Mesenchymal stem cell (in vitro differentiated cells and primary cell): ENCODE measurements at regions not wholly inside any gene's neighbourhood (a gene's known extent, or its start where the extent isn't known, plus 50 kb on each side); places are given as distances from the start of the nearest gene placed in this dataset.

Source experiments
- DNase-seq: peaks from one replicate; pipeline ENCODE4 v3.0.0-alpha.2; 2013
- H2AFZ ChIP-seq: one replicate; pipeline ENCODE4 v1.6.1; 2013; ENCODE audit warnings: low read depth, mild to moderate bottlenecking, control low read depth, inconsistent platforms, low read length, moderate library complexity
- H2AK5ac ChIP-seq: 2 replicates; pipeline ENCODE4 v1.6.1; 2013; ENCODE audit warnings: low read length, moderate library complexity, mild to moderate bottlenecking, inconsistent platforms; ENCODE audit not compliant: severe bottlenecking
- H2BK120ac ChIP-seq: one replicate; pipeline ENCODE4 v1.6.1; 2013; ENCODE audit warnings: low read depth, mild to moderate bottlenecking, inconsistent platforms, low read length, moderate library complexity
- H2BK12ac ChIP-seq, 2 experiments: one replicate each; pipeline ENCODE4 v1.6.1; 2013; ENCODE audit warnings: inconsistent platforms in 2 of 2, low read length in 2 of 2, mild to moderate bottlenecking in 2 of 2, moderate library complexity in 2 of 2, control low read depth in 1 of 2
- H2BK15ac ChIP-seq: one replicate; pipeline ENCODE4 v1.6.1; 2013; ENCODE audit warnings: mild to moderate bottlenecking, low read depth, inconsistent platforms; ENCODE audit not compliant: poor library complexity, severe bottlenecking
- H2BK5ac ChIP-seq: 2 replicates; pipeline ENCODE4 v1.6.1; 2013; ENCODE audit warnings: low read depth, mild to moderate bottlenecking, low read length, control low read depth, inconsistent platforms; ENCODE audit not compliant: poor library complexity, severe bottlenecking
- H3K14ac ChIP-seq, 2 experiments: one replicate each; pipeline ENCODE4 v1.6.1; 2013; ENCODE audit warnings: inconsistent platforms in 2 of 2, low read length in 2 of 2, control low read depth in 1 of 2, mild to moderate bottlenecking in 1 of 2, moderate library complexity in 1 of 2
- H3K18ac ChIP-seq, 2 experiments: one replicate each; pipeline ENCODE4 v1.6.1; 2013; ENCODE audit warnings: inconsistent platforms in 2 of 2, low read length in 2 of 2, control low read depth in 1 of 2, low read depth in 1 of 2, mild to moderate bottlenecking in 1 of 2
- H3K23ac ChIP-seq, 2 experiments: one replicate each; pipeline ENCODE4 v1.6.1; 2013; ENCODE audit warnings: inconsistent platforms in 2 of 2, low read length in 2 of 2, mild to moderate bottlenecking in 2 of 2, moderate library complexity in 2 of 2, control low read depth in 1 of 2
- H3K27ac ChIP-seq: 2 replicates; pipeline ENCODE4 v1.5.1; 2013; ENCODE audit warnings: mild to moderate bottlenecking, moderate library complexity, low read length, control low read depth, inconsistent platforms; ENCODE audit not compliant: poor library complexity, severe bottlenecking
- H3K27me3 ChIP-seq, 2 experiments: 2 replicates each; pipeline versions ENCODE4 v1.6.1 to v1.7.0; 2013; ENCODE audit warnings: low read length in 2 of 2, mild to moderate bottlenecking in 2 of 2, moderate library complexity in 2 of 2, control low read depth in 1 of 2, inconsistent platforms in 1 of 2; ENCODE audit not compliant: control insufficient read depth in 1 of 2, insufficient read depth in 1 of 2
- H3K36me3 ChIP-seq, 2 experiments: 2 replicates each; pipeline versions ENCODE4 v1.6.1 to v1.7.0; 2013; ENCODE audit warnings: low read length in 2 of 2, control low read depth in 1 of 2, inconsistent platforms in 1 of 2, low read depth in 1 of 2, mild to moderate bottlenecking in 1 of 2; ENCODE audit not compliant: insufficient read depth in 2 of 2, control insufficient read depth in 1 of 2
- H3K4ac ChIP-seq, 2 experiments: one replicate each; pipeline ENCODE4 v1.6.1; 2013; ENCODE audit warnings: inconsistent platforms in 2 of 2, low read length in 2 of 2, mild to moderate bottlenecking in 2 of 2, moderate library complexity in 2 of 2, control low read depth in 1 of 2, low read depth in 1 of 2
- H3K4me1 ChIP-seq: 2 replicates; pipeline ENCODE4 v1.6.1; 2013; ENCODE audit warnings: low read depth, low read length, control low read depth; ENCODE audit not compliant: control insufficient read depth, insufficient read depth
- H3K4me2 ChIP-seq: 2 replicates; pipeline ENCODE4 v1.6.1; 2013; ENCODE audit warnings: low read length, mild to moderate bottlenecking, inconsistent platforms; ENCODE audit not compliant: poor library complexity, severe bottlenecking
- H3K4me3 ChIP-seq, 2 experiments: 2 replicates each; pipeline versions ENCODE4 v1.5.1 to v1.7.0; 2013; ENCODE audit warnings: low read length in 2 of 2, mild to moderate bottlenecking in 2 of 2, control low read depth in 1 of 2, low read depth in 1 of 2; ENCODE audit not compliant: insufficient read depth in 1 of 2
- H3K79me1 ChIP-seq: replicated peaks from 2 replicates; pipeline ENCODE4 v1.6.1; 2013; ENCODE audit warnings: mild to moderate bottlenecking, control low read depth, low read length, inconsistent platforms; ENCODE audit not compliant: poor library complexity, severe bottlenecking
- H3K9ac ChIP-seq: 2 replicates; pipeline ENCODE4 v1.7.0; 2013; ENCODE audit warnings: mild to moderate bottlenecking, low read length, moderate library complexity
- H3K9me3 ChIP-seq: 2 replicates; pipeline ENCODE4 v1.7.0; 2013; ENCODE audit warnings: mild to moderate bottlenecking, low read length; ENCODE audit not compliant: control insufficient read depth
- H4K8ac ChIP-seq: one replicate; pipeline ENCODE4 v1.6.1; 2013; ENCODE audit warnings: inconsistent platforms, mild to moderate bottlenecking, low read length, moderate library complexity
- H4K91ac ChIP-seq: one replicate; pipeline ENCODE4 v1.6.1; 2013; ENCODE audit warnings: mild to moderate bottlenecking, low read length, inconsistent platforms
- WGBS: methylation state at CpG from one replicate; pipeline ENCODE4 v1.1.7; 2013; ENCODE audit warnings: mixed read lengths; 5-methylcytosine and 5-hydroxymethylcytosine counted together

DNA sequence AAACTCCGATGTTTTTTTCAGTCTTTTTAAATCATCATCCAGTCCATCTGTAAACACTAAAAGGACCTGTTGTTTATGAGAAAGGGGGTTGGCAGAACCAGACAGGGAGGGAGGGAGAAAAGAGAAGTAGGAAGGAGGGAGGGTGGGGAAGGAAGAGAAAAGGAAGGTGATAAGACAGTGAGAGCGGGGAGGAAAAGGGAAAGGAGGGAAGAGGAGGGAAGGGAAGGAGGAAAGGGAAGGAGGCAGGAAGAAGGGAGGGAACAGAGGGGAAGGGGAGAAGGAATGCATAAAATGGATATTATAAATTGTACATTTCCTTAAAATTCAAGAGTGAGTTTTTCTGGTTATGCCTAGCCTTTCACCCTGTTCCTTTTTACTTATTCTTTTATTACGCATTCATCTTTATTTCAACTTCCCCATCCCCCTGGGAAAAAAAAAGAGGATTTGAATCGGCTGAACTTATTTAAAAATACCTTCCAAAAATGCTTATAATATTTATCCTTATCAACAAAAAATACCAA is 50.1 kb upstream of the CAPN7 start:
- H3K18ac ChIP-seq: no peak overlapping the region
- peaks cover 34 to 50% of the 10 kb centered on the region in 2 experiments for H3K27me3 ChIP-seq
- no peaks in the 10 kb centered on the region for H3K4me1 ChIP-seq
- no peak overlapping the region for H2BK15ac ChIP-seq
- H4K91ac ChIP-seq: no peak overlapping the region
- H3K79me1 ChIP-seq: no peaks in the 10 kb centered on the region
- H3K14ac ChIP-seq: no peak overlapping the region
- no peak overlapping the region for H3K4me2 ChIP-seq
- no peak overlapping the region for H4K8ac ChIP-seq
- no peak overlapping the region for H2AFZ ChIP-seq
- no peak overlapping the region for H2BK12ac ChIP-seq
- no peaks in the 10 kb centered on the region for H3K9me3 ChIP-seq
- no peak overlapping the region for H2BK120ac ChIP-seq
- H3K36me3 ChIP-seq: no peaks in the 10 kb centered on the region
- H3K23ac ChIP-seq: no peak overlapping the region
- WGBS: 86% methylated on average over 2 of the region's 4 CpGs
- no peak overlapping the region for H3K4ac ChIP-seq
- no peak overlapping the region for H3K27ac ChIP-seq
- no peak overlapping the region for H3K9ac ChIP-seq
- no peak for DNase-seq
- no peak overlapping the region for H3K4me3 ChIP-seq
- H2AK5ac ChIP-seq: no peak overlapping the region
- no peak overlapping the region for H2BK5ac ChIP-seq
